HL-60 (cell line): ENCODE measurements at regions not wholly inside any gene's neighbourhood (a gene's known extent, or its start where the extent isn't known, plus 50 kb on each side); places are given as distances from the start of the nearest gene placed in this dataset.

ENCODE experiments used
- DNase-seq, 2 experiments: peaks; one replicate each; pipeline ENCODE4 v3.0.0-alpha.2; 2010 to 2020; ENCODE audit warnings: low read depth in 1 of 2, low spot score in 1 of 2
- H3K27ac ChIP-seq: fragments of 250-450 bp; sonication (Bioruptor Pico); replicated peaks from 2 replicates; pipeline ENCODE4 v1.5.1; 2020; ENCODE audit warnings: mild to moderate bottlenecking, moderate library complexity
- H3K27me3 ChIP-seq: fragments of 250-450 bp; sonication (Bioruptor Pico); 2 replicates; pipeline ENCODE4 v1.5.1; 2021; ENCODE audit warnings: mild to moderate bottlenecking, moderate library complexity; ENCODE audit not compliant: insufficient read depth, poor library complexity, severe bottlenecking
- H3K4me3 ChIP-seq: replicated peaks from 2 replicates; pipeline ENCODE4 v1.5.1; 2011; ENCODE audit warnings: mild to moderate bottlenecking, control low read depth, low read length; ENCODE audit not compliant: insufficient read depth
- GABPA ChIP-seq: IDR thresholded peaks from 2 replicates; pipeline ENCODE4 v1.6.1; 2012; ENCODE audit warnings: low read depth
- POLR2AphosphoS5 ChIP-seq: IDR thresholded peaks from 2 replicates; pipeline ENCODE4 v1.6.1; 2012; ENCODE audit warnings: low read depth
- SPI1 ChIP-seq: IDR thresholded peaks from 2 replicates; pipeline ENCODE4 v1.6.1; 2012; ENCODE audit warnings: low read depth, mild to moderate bottlenecking, borderline replicate concordance
- TF ChIP-seq, protein P1 (sequence below): IDR thresholded peaks from one replicate; pipeline ENCODE4 v1.5.1; 2011; ENCODE audit warnings: low read length, control low read depth, inconsistent platforms; ENCODE audit not compliant: insufficient read depth
- TF ChIP-seq, protein P2 (sequence below): IDR thresholded peaks from 2 replicates; pipeline ENCODE4 v1.6.1; 2012; ENCODE audit warnings: low read depth; ENCODE audit not compliant: insufficient replicate concordance

- H3K27ac ChIP-seq: no peak overlapping the region
- H3K27me3 ChIP-seq: no peaks in the 10 kb centered on the region
- no peak for DNase-seq
- no peak overlapping the region for H3K4me3 ChIP-seq
- no peak for TF ChIP-seq POLR2AphosphoS5
- no peak for TF ChIP-seq GABPA
- TF ChIP-seq, protein P1, sequence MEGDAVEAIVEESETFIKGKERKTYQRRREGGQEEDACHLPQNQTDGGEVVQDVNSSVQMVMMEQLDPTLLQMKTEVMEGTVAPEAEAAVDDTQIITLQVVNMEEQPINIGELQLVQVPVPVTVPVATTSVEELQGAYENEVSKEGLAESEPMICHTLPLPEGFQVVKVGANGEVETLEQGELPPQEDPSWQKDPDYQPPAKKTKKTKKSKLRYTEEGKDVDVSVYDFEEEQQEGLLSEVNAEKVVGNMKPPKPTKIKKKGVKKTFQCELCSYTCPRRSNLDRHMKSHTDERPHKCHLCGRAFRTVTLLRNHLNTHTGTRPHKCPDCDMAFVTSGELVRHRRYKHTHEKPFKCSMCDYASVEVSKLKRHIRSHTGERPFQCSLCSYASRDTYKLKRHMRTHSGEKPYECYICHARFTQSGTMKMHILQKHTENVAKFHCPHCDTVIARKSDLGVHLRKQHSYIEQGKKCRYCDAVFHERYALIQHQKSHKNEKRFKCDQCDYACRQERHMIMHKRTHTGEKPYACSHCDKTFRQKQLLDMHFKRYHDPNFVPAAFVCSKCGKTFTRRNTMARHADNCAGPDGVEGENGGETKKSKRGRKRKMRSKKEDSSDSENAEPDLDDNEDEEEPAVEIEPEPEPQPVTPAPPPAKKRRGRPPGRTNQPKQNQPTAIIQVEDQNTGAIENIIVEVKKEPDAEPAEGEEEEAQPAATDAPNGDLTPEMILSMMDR: no peak
- TF ChIP-seq, protein P2, sequence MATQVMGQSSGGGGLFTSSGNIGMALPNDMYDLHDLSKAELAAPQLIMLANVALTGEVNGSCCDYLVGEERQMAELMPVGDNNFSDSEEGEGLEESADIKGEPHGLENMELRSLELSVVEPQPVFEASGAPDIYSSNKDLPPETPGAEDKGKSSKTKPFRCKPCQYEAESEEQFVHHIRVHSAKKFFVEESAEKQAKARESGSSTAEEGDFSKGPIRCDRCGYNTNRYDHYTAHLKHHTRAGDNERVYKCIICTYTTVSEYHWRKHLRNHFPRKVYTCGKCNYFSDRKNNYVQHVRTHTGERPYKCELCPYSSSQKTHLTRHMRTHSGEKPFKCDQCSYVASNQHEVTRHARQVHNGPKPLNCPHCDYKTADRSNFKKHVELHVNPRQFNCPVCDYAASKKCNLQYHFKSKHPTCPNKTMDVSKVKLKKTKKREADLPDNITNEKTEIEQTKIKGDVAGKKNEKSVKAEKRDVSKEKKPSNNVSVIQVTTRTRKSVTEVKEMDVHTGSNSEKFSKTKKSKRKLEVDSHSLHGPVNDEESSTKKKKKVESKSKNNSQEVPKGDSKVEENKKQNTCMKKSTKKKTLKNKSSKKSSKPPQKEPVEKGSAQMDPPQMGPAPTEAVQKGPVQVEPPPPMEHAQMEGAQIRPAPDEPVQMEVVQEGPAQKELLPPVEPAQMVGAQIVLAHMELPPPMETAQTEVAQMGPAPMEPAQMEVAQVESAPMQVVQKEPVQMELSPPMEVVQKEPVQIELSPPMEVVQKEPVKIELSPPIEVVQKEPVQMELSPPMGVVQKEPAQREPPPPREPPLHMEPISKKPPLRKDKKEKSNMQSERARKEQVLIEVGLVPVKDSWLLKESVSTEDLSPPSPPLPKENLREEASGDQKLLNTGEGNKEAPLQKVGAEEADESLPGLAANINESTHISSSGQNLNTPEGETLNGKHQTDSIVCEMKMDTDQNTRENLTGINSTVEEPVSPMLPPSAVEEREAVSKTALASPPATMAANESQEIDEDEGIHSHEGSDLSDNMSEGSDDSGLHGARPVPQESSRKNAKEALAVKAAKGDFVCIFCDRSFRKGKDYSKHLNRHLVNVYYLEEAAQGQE: no peak
- TF ChIP-seq SPI1: no peak
Observed at GRCh38 chr5:173710528-173710927, 94.1 kb upstream of the BOD1 start.

DNA sequence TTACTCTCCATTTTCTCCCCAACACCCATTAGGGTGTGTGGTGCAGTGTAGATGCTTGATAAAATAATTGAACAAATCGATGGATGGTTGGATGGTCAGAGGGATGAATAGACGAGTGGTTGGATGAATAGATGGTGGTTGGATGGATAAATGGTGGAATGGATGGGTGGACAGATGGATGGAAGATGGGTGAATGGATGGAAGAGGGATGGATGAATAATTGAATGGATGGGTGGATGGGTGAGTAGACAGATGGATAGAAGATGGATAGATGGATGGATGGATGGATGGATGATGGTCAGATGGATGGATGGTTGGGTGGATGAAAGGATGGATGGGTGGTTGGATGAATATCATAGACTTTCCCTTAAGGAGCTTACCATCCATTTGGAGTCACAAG lies 95.0 kb upstream of the BOD1 start:
- H3K27me3 ChIP-seq: no peaks in the 10 kb centered on the region
- H3K4me3 ChIP-seq: no peak overlapping the region
- H3K27ac ChIP-seq: no peak overlapping the region
- TF ChIP-seq POLR2AphosphoS5: no peak
- TF ChIP-seq SPI1: no peak
- TF ChIP-seq GABPA: no peak
- TF ChIP-seq, protein P1: no peak
- TF ChIP-seq, protein P2: no peak
- DNase-seq: no peak

DNA sequence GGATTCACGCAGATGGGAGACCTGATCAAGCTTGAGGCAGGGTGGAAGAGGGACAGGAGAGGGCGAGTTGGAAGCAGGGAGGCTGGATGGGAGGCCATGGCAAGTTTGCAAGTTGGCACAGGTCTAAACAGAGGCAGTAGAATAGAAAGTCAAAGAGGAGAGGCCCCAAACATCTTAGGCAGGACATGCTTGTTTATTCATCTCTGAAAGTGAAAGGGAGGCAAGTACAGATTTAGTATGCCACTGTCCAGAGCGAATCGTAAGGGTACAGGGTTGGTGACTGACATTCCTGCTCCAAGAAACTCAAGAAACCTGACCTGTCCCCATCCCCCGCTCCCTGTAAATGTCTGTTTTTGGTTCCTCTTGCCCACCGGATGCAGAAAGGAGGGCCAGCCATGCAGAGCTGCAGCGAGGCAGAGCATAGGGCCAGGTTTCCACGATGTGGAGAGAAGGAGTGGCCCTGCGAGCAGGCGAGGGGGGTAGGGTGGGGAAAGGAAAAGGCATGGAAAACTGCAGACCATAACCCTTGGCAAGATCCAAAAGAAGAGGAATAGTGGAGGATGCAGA lies 96.2 kb upstream of the BOD1 start:
- DNase-seq: no peak
- no peak overlapping the region for H3K27ac ChIP-seq
- H3K27me3 ChIP-seq: no peaks in the 10 kb centered on the region

More for the DNA sequence above, 96.2 kb upstream of the BOD1 start:
- TF ChIP-seq, protein P1: no peak
- TF ChIP-seq GABPA: no peak
- no peak for TF ChIP-seq POLR2AphosphoS5
- TF ChIP-seq SPI1: no peak
- TF ChIP-seq, protein P2: no peak
- no peak overlapping the region for H3K4me3 ChIP-seq
